Vagina (tissue), 2 donors: ENCODE measurements at regions not wholly inside any gene's neighbourhood (a gene's known extent, or its start where the extent isn't known, plus 50 kb on each side); places are given as distances from the start of the nearest gene placed in this dataset.
"Not testable (repeated sequence)": the region's sequence is repeated elsewhere in the genome, so short reads cannot be mapped to it uniquely, and the experiment has no call there.

Experiments
- POLR2AphosphoS5 ChIP-seq, 2 donors: sonication (generic); formaldehyde crosslinking; IDR thresholded peaks; one replicate each; pipeline ENCODE4 v1.9.0; 2017; ENCODE audit warnings: antibody characterized with exemption in 2 of 2, mild to moderate bottlenecking in 2 of 2, low read depth in 1 of 2; ENCODE audit not compliant: insufficient read depth in 1 of 2
- TF ChIP-seq, protein P1 (sequence below), 3 experiments: fragments of 450-650 bp in 2 of 3; fragments of 200-600 bp in 1 of 3; sonication (generic) in 1 of 3; IDR thresholded peaks; one replicate each; pipeline ENCODE4 v1.5.1; 2017 to 2019; ENCODE audit warnings: antibody characterized with exemption in 3 of 3, mild to moderate bottlenecking in 2 of 3, moderate library complexity in 2 of 3

GRCh38 chr6:137944381-137944780, 77.3 kb downstream of the TNFAIP3 start:
- TF ChIP-seq, protein P1, sequence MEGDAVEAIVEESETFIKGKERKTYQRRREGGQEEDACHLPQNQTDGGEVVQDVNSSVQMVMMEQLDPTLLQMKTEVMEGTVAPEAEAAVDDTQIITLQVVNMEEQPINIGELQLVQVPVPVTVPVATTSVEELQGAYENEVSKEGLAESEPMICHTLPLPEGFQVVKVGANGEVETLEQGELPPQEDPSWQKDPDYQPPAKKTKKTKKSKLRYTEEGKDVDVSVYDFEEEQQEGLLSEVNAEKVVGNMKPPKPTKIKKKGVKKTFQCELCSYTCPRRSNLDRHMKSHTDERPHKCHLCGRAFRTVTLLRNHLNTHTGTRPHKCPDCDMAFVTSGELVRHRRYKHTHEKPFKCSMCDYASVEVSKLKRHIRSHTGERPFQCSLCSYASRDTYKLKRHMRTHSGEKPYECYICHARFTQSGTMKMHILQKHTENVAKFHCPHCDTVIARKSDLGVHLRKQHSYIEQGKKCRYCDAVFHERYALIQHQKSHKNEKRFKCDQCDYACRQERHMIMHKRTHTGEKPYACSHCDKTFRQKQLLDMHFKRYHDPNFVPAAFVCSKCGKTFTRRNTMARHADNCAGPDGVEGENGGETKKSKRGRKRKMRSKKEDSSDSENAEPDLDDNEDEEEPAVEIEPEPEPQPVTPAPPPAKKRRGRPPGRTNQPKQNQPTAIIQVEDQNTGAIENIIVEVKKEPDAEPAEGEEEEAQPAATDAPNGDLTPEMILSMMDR (IDR thresholded peaks at IDR 0.05) = not testable (repeated sequence)
- TF ChIP-seq POLR2AphosphoS5 (IDR thresholded peaks at IDR 0.05; ENCODE audit: insufficient read depth in 1 of 2, low read depth in 1 of 2) = not testable (repeated sequence)
